Endothelial cell (in vitro differentiated cells): ENCODE measurements at regions not wholly inside any gene's neighbourhood (a gene's known extent, or its start where the extent isn't known, plus 50 kb on each side); places are given as distances from the start of the nearest gene placed in this dataset.

Source experiments
- DNase-seq: peaks from one replicate; pipeline ENCODE4 v3.0.0; 2021; ENCODE audit warnings: low spot score
- H3K27ac Mint-ChIP-seq: one replicate; pipeline ENCODE4 v1.8.0; 2021; ENCODE audit warnings: mixed read lengths, inconsistent platforms; ENCODE audit not compliant: unreplicated experiment
- H3K27me3 Mint-ChIP-seq: one replicate; pipeline ENCODE4 v1.8.0; 2021; ENCODE audit warnings: mild to moderate bottlenecking, moderate library complexity, mixed read lengths, inconsistent platforms; ENCODE audit not compliant: unreplicated experiment
- H3K36me3 Mint-ChIP-seq: one replicate; pipeline ENCODE4 v1.8.0; 2021; ENCODE audit warnings: mild to moderate bottlenecking, low read depth, mixed read lengths, inconsistent platforms; ENCODE audit not compliant: unreplicated experiment
- H3K4me1 Mint-ChIP-seq: one replicate; pipeline ENCODE4 v1.8.0; 2021; ENCODE audit warnings: mild to moderate bottlenecking, mixed read lengths, inconsistent platforms; ENCODE audit not compliant: unreplicated experiment
- H3K4me3 Mint-ChIP-seq: one replicate; pipeline ENCODE4 v1.8.0; 2021; ENCODE audit warnings: mild to moderate bottlenecking, mixed read lengths, inconsistent platforms; ENCODE audit not compliant: unreplicated experiment
- H3K9me3 Mint-ChIP-seq: one replicate; pipeline ENCODE4 v1.8.0; 2021; ENCODE audit warnings: mixed read lengths, inconsistent platforms; ENCODE audit not compliant: unreplicated experiment
- TF ChIP-seq, protein P1 (sequence below): fragments of 200-600 bp; sonication (generic); IDR thresholded peaks from one replicate; pipeline ENCODE4 v1.5.0; 2021; ENCODE audit warnings: antibody characterized with exemption; ENCODE audit not compliant: unreplicated experiment

GRCh38 chr2:8577573-8577972 is 104.3 kb upstream of the ID2 start:
- Mint-ChIP-seq H3K4me1 (peaks cover 9% of the 10 kb centered on the region), H3K36me3 (no peaks in the 10 kb centered on the region)
- DNase-seq = no peak

DNA sequence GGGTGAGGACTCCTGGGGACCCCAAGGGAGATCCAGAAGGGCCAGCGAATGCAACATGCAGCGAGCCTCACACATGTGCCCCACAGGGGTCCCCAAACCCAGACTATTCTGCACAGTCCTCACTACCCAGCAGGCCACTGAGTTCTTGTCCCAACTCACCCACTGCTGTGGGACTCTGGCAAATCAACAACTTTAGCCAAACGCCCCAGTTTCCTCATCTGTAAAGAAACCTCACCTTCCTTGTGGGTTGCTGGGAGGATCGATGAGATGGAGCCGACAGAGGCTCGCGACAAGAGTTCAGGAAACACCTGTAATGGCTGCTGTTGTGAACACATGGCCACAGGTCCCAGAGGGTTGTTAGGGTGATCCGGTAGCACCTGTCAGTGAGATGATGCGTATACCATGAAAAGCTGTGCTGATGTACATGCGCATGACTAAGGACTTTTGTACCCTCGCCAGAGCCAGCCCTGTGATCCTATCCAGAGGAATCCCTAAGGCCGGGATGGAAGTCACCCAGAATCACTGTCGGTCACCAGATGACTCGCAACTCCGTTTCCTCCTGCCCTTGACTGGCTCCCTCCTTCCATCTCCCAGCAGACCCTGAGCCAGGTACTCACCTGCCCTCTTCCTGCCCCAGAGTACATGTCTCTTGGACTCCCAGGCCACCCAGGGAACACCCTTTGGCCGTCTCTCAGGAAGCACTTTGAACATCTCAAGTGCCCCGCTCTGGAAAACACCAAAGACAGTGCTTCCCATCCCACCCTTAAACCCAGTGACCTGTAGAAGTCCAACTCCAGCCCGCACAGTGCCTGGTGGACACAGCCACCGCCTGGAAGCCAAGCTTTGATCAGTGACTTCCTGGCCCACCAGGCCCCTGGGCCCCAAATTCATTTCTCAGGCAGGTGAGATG is 103.3 kb upstream of the ID2 start:
- TF ChIP-seq, protein P1, sequence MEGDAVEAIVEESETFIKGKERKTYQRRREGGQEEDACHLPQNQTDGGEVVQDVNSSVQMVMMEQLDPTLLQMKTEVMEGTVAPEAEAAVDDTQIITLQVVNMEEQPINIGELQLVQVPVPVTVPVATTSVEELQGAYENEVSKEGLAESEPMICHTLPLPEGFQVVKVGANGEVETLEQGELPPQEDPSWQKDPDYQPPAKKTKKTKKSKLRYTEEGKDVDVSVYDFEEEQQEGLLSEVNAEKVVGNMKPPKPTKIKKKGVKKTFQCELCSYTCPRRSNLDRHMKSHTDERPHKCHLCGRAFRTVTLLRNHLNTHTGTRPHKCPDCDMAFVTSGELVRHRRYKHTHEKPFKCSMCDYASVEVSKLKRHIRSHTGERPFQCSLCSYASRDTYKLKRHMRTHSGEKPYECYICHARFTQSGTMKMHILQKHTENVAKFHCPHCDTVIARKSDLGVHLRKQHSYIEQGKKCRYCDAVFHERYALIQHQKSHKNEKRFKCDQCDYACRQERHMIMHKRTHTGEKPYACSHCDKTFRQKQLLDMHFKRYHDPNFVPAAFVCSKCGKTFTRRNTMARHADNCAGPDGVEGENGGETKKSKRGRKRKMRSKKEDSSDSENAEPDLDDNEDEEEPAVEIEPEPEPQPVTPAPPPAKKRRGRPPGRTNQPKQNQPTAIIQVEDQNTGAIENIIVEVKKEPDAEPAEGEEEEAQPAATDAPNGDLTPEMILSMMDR = no peak

More at GRCh38 chr2:8577573-8577972, 104.3 kb upstream of the ID2 start:
- TF ChIP-seq, protein P1 = no peak
- Mint-ChIP-seq H3K27ac (no peak overlapping the region), H3K27me3 (peaks cover 8% of the 10 kb centered on the region), H3K9me3 (no peaks in the 10 kb centered on the region), H3K4me3 (no peak overlapping the region)

DNA sequence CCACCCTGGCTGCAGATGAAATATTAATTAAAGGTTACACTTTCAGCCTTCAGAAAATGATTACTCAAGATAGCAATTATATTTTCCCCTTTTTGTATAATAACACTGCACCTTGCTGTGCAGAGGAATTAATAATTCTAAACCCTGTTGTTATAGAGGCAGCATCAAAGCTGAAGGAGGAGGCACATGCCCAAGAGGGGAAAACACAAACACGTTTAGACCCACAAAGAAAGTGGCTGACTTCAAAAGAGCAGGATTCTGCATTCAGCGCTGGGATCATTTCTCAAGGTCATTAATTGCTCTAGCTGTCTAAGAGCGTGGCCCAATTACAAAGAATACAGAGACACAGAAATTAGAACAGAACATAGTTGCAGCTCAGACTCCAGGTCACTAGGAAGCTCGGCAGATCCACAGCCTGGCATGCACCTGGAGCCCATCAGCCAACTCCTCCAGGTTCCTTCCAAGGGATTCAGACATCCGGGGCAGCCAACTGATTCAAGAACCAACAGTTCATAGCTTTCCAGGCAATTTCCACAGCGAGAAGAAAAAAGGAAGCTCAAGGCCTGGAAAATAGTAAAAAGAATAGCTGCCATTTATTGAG is 102.3 kb upstream of the ID2 start:
- Mint-ChIP-seq H3K36me3 (no peaks in the 10 kb centered on the region), H3K9me3 (no peaks in the 10 kb centered on the region), H3K4me3 (no peak overlapping the region), H3K27me3 (peaks cover 10% of the 10 kb centered on the region), H3K27ac (no peak overlapping the region), H3K4me1 (peaks cover 14% of the 10 kb centered on the region)
- no peak for DNase-seq
- TF ChIP-seq, protein P1 = no peak

More for the DNA sequence above, 103.3 kb upstream of the ID2 start:
- peaks cover 8% of the 10 kb centered on the region for H3K27me3 Mint-ChIP-seq
- no peaks in the 10 kb centered on the region for H3K36me3 Mint-ChIP-seq
- H3K9me3 Mint-ChIP-seq = no peaks in the 10 kb centered on the region
- H3K27ac Mint-ChIP-seq = no peak overlapping the region
- H3K4me1 Mint-ChIP-seq = peaks cover 11% of the 10 kb centered on the region
- H3K4me3 Mint-ChIP-seq = no peak overlapping the region
- no peak for DNase-seq

GRCh38 chr2:8580316-8581233 is 101.3 kb upstream of the ID2 start:
- TF ChIP-seq, protein P1 = no peak
- no peaks in the 10 kb centered on the region for H3K36me3 Mint-ChIP-seq
- H3K4me1 Mint-ChIP-seq = peaks cover 14% of the 10 kb centered on the region
- H3K27ac Mint-ChIP-seq = no peak overlapping the region
- H3K4me3 Mint-ChIP-seq = no peak overlapping the region
- H3K27me3 Mint-ChIP-seq = peaks cover 10% of the 10 kb centered on the region
- no peak for DNase-seq
- no peaks in the 10 kb centered on the region for H3K9me3 Mint-ChIP-seq
